ENCODE measurements at regions not wholly inside any gene's neighbourhood (a gene's known extent, or its start where the extent isn't known, plus 50 kb on each side); places are given as distances from the start of the nearest gene placed in this dataset.

DNA sequence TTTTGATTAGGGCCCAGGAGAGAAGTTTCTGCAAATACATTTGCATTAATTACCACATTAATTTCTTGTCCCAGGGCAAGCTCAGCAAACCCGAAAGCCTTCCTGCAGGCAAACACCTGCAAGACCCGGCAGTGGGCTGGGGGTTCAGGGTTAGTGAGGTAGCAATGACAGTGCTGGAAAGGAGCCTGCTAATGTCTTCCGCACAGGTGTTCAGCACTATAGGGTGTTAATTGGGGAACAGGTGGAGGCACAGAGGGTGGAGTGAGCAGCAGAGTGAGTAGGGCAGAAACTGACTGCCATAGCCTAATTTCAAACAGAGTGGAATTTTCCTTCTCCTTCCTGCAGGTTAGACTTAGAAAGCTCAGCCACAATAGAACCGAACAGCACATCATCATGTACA is 50.9 kb upstream of the UBASH3B start:
- H3K36me3 ChIP-seq: no peaks in the 10 kb centered on the region
- no peaks in the 10 kb centered on the region for H3K9me3 ChIP-seq
- no peak overlapping the region for H3K4me3 ChIP-seq
- no peaks in the 10 kb centered on the region for H4K20me1 ChIP-seq
- TF ChIP-seq Cebpa-rat (IDR thresholded peaks at IDR 0.05): no peak
- H3K4me1 ChIP-seq: peaks cover 12% of the 10 kb centered on the region
- no peak overlapping the region for H3K4me2 ChIP-seq
- H3K27me3 ChIP-seq: no peaks in the 10 kb centered on the region
- H3K9ac ChIP-seq: no peak overlapping the region
- no peak overlapping the region for H3K27ac ChIP-seq

DNA sequence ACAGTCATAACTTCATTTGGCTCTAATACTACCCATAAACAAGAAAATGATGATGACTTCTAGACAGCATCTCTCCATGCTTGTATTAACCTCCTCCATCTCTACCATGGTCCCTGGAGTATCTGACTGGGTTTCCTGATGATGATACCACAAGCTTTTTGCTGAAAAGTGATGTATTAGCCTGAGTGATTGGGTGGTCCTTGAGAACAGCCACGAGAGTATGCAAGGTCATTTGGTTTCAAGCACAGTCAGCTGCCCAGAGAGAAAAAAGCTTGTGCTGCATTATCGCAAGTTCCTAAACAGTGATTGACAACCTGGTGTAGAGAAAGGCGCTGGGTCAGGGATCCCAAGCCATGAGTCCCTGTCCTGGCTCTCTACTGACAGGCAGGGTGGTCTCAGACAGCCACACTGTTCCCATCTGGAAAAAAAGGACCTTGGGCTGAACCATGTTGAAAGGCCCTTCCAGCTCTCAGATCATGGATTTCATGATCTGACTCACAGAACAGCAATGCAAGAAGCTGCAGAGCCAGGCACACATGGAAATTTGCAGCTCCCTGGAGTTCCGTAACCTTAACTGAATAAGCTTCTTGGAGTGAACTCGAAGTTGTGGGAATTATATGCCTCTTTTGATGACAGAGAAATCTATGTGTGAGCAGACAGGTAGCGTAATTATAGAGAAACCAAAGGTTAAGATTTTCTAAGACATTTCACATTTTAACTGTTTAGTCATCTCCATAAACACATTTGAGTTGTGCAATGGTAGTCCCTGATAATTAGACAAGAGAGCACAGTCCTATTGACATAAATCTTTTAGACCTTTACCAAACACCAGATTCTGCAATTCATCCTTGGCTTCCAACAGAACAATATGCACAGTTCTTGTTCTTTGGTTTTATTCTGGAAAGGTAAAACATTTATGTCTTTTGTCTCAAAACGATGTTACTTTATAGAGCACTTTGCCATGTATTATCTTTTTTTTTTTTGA is 54.1 kb upstream of the UBASH3B start:
- Histone ChIP-seq H3K4me2 (peak overlapping the region; percentile 42), H3K36me3 (no peaks in the 10 kb centered on the region), H3K9me3 (no peaks in the 10 kb centered on the region), H3K4me1 (peaks cover 12% of the 10 kb centered on the region), H4K20me1 (no peaks in the 10 kb centered on the region), H3K27me3 (no peaks in the 10 kb centered on the region), H3K9ac (no peak overlapping the region), H3K27ac (no peak overlapping the region), H3K4me3 (no peak overlapping the region)
- TF ChIP-seq Cebpa-rat (IDR thresholded peaks at IDR 0.05): no peak

DNA sequence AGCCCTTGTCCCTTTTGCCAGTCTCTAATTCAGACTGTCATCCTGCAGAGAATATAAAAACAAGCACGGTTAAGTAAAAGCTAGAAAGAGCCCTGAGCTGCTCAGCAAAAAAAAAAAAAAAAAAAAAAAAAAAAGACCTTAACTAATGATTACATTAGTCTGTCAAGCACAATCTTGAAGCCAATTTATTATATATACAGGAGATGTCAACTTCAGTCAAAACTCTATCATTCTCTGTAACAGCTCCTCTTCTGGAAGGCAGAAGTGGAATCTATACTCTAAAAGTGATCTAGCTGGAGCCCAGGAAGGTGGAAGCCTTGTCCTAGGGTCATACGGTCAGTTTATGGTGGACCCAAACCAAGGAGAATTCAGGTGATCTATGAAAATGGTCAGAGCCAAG is 55.2 kb upstream of the UBASH3B start:
- H4K20me1 ChIP-seq: no peaks in the 10 kb centered on the region
- no peak overlapping the region for H3K4me3 ChIP-seq
- H3K9me3 ChIP-seq: no peaks in the 10 kb centered on the region
- TF ChIP-seq Cebpa-rat (IDR thresholded peaks at IDR 0.05): no peak
- no peak overlapping the region for H3K27ac ChIP-seq
- H3K27me3 ChIP-seq: no peaks in the 10 kb centered on the region
- H3K4me1 ChIP-seq: peaks cover 12% of the 10 kb centered on the region
- H3K4me2 ChIP-seq: peak overlapping the region; percentile 42; the same call in 1 of the 2 replicates
- H3K36me3 ChIP-seq: no peaks in the 10 kb centered on the region
- no peak overlapping the region for H3K9ac ChIP-seq

DNA sequence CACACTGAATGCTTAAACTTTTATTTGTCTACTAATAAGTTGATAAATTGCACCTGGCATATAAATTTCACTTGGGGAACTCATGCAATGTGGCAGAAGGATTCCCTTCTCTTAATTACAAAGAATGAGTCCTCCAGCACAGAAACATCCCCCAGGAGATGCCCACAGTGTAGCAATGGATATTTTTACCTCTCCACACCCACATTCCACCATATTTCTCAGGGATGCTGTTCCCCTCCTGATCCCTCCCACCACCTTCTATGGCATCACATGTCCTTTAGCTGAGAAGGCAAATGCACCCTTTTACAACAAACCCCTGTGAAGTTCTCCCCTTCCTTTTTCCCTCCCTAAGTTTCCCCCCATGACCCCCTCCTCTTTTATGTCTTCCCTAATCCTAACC is 56.1 kb upstream of the UBASH3B start:
- no peaks in the 10 kb centered on the region for H3K9me3 ChIP-seq
- H3K36me3 ChIP-seq: no peaks in the 10 kb centered on the region
- no peak overlapping the region for H3K27ac ChIP-seq
- no peaks in the 10 kb centered on the region for H3K27me3 ChIP-seq
- peaks cover 12% of the 10 kb centered on the region for H3K4me1 ChIP-seq
- H3K4me3 ChIP-seq: no peak overlapping the region
- no peaks in the 10 kb centered on the region for H4K20me1 ChIP-seq
- TF ChIP-seq Cebpa-rat (IDR thresholded peaks at IDR 0.05): no peak
- H3K9ac ChIP-seq: no peak overlapping the region
- H3K4me2 ChIP-seq: no peak overlapping the region

DNA sequence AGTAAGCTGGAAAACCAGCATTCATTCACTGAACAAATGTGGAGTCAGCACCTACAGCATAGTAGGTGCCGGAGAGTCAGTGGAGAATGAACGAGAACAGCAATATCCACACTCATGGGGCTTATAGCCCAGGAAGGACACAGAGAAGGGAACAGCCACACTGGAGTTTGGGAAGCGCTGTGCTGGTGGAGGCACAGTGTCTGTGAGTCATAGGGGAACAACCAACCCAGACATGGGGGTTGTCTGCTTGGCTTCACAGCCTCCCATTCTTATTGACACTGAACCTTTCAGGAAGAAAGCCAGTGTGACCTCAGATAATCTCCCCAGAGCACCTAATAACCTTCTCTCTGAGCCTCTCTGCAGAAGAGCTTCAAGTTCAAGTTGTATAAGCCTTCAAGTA is 56.6 kb upstream of the UBASH3B start:
- Histone ChIP-seq H3K9ac (no peak overlapping the region), H3K36me3 (no peaks in the 10 kb centered on the region), H3K4me2 (no peak overlapping the region), H4K20me1 (no peaks in the 10 kb centered on the region), H3K27ac (no peak overlapping the region), H3K27me3 (no peaks in the 10 kb centered on the region), H3K9me3 (no peaks in the 10 kb centered on the region), H3K4me1 (peaks cover 12% of the 10 kb centered on the region), H3K4me3 (no peak overlapping the region)
- no peak for TF ChIP-seq Cebpa-rat (IDR thresholded peaks at IDR 0.05)

DNA sequence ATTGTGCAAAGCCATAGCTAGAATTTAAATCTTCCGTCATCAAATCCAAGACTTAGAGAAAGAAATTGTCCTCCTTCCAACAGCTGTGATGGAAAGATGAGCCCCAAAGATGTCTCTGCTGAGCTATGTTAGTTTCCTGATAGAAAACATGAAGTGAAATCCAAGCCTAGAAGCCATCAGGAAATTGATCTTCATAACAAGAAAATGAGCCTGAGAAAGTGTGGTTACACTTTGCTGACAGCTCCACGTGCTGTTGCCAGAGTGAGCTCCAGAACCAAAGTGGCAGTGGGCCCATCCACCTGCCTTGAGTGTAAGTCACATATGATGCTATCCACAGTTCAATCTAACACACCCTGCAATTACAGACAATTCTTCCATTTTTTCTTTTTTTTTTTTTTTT is 58.0 kb upstream of the UBASH3B start:
- Histone ChIP-seq H3K27ac (no peak overlapping the region), H3K4me2 (no peak overlapping the region), H3K9ac (no peak overlapping the region), H3K27me3 (no peaks in the 10 kb centered on the region), H3K4me1 (peaks cover 12% of the 10 kb centered on the region), H4K20me1 (no peaks in the 10 kb centered on the region), H3K4me3 (no peak overlapping the region), H3K9me3 (no peaks in the 10 kb centered on the region), H3K36me3 (no peaks in the 10 kb centered on the region)
- TF ChIP-seq Cebpa-rat (IDR thresholded peaks at IDR 0.05): no peak

DNA sequence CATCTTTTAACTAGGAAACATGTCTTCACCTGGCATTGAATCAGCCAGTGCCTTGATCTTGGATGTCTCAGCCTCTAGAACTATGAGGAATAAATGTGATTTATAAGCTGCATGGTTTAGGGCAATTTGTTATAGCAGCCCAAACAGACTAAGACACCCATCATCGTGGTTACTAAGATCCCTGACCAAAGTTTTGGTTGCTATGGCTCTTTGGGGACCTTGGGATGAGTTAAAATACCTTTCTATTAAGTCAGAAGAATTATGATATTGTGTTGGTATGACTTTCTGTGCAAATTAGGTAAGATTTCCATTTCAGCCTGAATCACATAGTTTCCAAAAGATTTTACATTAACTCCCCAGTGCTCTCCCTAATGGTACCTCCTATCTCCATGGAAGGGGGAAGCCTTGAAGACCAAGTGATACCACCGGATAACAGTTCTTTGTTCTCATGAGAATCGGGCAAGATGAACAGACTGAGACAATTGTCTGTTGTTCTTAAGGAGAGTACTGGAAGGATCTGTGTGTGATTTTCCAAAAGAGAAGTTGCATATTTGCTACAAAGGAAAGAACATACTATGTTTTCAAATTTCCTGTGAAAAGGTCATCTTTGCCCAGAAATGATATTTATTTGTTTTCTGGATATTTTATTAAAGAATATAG is 60.4 kb upstream of the UBASH3B start:
- Histone ChIP-seq H3K4me1 (no peaks in the 10 kb centered on the region), H4K20me1 (no peaks in the 10 kb centered on the region), H3K27me3 (no peaks in the 10 kb centered on the region), H3K36me3 (no peaks in the 10 kb centered on the region), H3K9ac (no peak overlapping the region), H3K27ac (no peak overlapping the region), H3K4me3 (no peak overlapping the region), H3K9me3 (no peaks in the 10 kb centered on the region), H3K4me2 (no peak overlapping the region)
- TF ChIP-seq Cebpa-rat (IDR thresholded peaks at IDR 0.05): no peak

DNA sequence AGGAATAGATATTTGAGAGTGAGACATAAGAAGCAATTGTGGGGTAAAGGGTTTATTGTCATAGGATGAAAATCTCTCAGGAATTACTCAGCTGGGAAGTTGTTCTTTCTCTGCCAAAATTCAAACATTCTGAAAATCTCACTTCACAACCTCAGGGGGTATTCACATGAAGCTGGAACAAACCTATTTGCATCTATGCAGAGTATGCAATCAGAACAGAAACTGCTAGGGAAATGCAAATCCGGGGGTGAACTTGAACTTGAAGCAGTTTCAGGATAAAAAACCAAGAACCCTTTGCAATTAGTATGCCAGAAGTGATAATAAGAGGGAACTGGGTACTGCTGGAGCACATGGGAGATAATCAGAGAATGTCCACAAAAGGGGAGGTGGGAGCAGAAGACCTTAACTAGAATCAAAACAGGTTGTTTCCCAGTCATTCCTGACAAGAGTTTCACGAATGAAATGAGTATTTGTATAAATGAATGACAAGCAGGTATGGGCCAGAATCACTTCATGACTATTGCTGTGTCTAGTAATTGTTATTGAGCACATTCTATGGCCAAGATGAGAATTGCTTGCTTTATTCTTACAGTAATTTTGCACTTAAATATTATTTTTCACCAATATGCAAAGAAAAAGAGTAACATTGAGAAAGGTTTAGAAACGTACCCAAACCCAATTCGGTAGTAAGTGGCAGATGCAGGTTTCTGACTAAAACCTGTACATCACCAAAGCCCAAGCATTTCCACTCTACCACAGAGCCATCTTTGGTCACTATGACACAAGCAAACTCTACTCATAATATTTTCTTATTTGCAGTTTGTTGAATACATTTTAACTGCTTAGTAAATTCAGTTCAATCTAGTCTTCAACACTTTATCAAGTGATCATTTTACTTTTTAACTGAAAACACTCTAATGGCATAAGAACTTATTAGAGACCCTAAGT is 61.8 kb upstream of the UBASH3B start:
- no peak overlapping the region for H3K9ac ChIP-seq
- no peaks in the 10 kb centered on the region for H3K36me3 ChIP-seq
- H3K9me3 ChIP-seq: peaks cover 2% of the 10 kb centered on the region; the same call in 1 of the 2 replicates
- no peak overlapping the region for H3K4me2 ChIP-seq
- no peaks in the 10 kb centered on the region for H3K27me3 ChIP-seq
- no peak overlapping the region for H3K27ac ChIP-seq
- no peaks in the 10 kb centered on the region for H4K20me1 ChIP-seq
- no peaks in the 10 kb centered on the region for H3K4me1 ChIP-seq
- no peak for TF ChIP-seq Cebpa-rat (IDR thresholded peaks at IDR 0.05)
- H3K4me3 ChIP-seq: no peak overlapping the region

DNA sequence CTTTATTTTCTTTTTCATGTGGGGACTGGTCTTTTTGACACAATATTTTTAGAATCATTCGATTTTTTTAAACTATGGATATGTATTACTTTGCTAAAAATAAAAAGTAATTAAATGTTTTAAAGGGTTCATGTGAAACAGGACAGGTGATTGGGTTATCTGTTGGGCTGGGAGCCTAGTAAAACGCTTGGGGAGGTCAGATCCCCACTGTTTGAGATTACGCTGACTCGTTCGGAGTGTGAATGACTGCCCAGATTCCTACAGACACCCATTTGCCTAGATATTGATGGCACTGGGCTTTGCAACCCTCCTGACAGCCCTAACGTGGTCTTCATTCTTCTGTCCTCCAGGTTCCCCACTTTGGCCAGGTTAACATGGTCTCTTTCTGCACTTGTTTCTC is 62.9 kb upstream of the UBASH3B start:
- Histone ChIP-seq H3K9ac (no peak overlapping the region), H3K4me1 (no peaks in the 10 kb centered on the region)

More for the DNA sequence above, 62.9 kb upstream of the UBASH3B start:
- H3K9me3 ChIP-seq: peaks cover 9% of the 10 kb centered on the region; the same call in 1 of the 2 replicates
- no peaks in the 10 kb centered on the region for H4K20me1 ChIP-seq
- no peak for TF ChIP-seq Cebpa-rat (IDR thresholded peaks at IDR 0.05)
- H3K27me3 ChIP-seq: no peaks in the 10 kb centered on the region
- no peak overlapping the region for H3K27ac ChIP-seq
- no peak overlapping the region for H3K4me2 ChIP-seq
- no peak overlapping the region for H3K4me3 ChIP-seq
- no peaks in the 10 kb centered on the region for H3K36me3 ChIP-seq
